ENCODE measurements at regions not wholly inside any gene's neighbourhood (a gene's known extent, or its start where the extent isn't known, plus 50 kb on each side); places are given as distances from the start of the nearest gene placed in this dataset.
A peak's percentile ranks its signal among the peaks of the same experiment; 100 is the strongest.

DNA sequence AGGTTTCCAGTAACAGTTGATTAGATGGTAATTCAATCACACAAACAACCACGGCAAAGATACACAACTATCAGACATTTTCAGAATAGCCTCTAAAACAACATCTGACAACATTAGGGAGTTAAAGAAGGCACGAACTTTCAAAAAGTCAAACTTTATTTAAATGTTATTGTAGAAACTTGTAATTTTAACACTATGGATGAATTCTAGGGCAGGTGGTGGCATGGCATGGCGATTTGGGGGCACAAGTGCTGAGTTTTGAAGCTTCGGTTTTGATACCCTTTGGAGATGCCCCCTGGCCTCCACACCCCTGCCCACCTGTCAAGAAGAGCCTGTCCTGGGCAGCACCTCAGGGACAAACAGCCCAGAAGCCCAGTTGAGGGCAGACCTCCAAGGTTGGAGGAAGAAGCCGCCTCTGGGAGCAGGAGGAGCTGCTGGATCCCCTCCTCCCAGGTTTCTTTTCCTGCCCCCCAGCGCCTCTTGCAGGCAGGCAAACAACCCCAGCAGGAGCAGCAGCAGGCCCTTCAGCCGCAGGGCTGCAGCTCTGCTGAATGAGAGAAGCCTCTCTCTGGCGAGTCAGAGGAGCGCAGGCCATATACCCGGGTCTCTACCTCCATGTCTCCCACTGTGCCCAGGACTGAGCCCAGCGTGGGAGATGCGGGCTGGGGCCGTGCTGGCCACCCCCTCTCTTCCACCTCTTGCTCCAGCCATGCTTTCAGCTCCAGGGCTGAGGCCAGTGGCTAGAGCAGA, 102.1 kb upstream of the IGLL5 start:
- H3K27ac ChIP-seq, result no peak overlapping the region
- no peaks in the 10 kb centered on the region for H3K36me3 ChIP-seq
- no peaks in the 10 kb centered on the region for H3K4me1 ChIP-seq
- peaks cover 0 to 18% of the 10 kb centered on the region in 2 donors for H3K27me3 ChIP-seq
- TF ChIP-seq CTCF (IDR thresholded peaks at IDR 0.05), result no peak
- H3K9me3 ChIP-seq, result no peaks in the 10 kb centered on the region
- no peak overlapping the region for H3K4me3 ChIP-seq
- intact Hi-C loops (cut with DNase I; ENCODE audit: low total_unique reads), result no loop called here
- no peak for DNase-seq

- H3K4me1 ChIP-seq, result no peaks in the 10 kb centered on the region
- H3K36me3 ChIP-seq, result no peaks in the 10 kb centered on the region
- DNase-seq, result no peak
- intact Hi-C loops (cut with DNase I; ENCODE audit: low total_unique reads), result no loop called here
- H3K4me3 ChIP-seq, result no peak overlapping the region
- H3K27me3 ChIP-seq, result peaks cover 0 to 20% of the 10 kb centered on the region in 2 donors
- H3K27ac ChIP-seq, result no peak overlapping the region
- no peaks in the 10 kb centered on the region for H3K9me3 ChIP-seq
- TF ChIP-seq CTCF (IDR thresholded peaks at IDR 0.05), result no peak
Measured at GRCh38 chr22:22786301-22787115, 101.1 kb upstream of the IGLL5 start.

DNA sequence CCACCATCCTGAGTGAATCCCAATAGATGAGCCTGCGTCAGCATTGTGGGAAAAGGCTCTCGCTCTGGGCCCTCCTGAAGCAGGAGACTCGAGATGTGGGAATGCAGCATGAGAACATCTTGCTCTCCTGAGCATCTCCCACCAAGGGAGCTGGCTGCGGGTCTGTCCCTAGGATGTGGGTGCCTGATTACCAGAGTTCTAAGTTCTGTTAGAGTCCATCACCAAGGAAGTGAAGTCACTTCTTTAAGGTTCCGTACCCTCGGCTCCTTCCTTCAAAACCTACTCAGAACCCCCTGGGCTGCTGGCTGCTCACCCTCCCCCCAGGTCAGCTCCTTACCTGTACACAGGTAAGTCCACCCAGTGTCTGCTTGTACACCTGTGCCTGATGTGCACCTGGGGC, 100.5 kb upstream of the IGLL5 start:
- Histone ChIP-seq H3K27me3 (peaks cover 0 to 21% of the 10 kb centered on the region in 2 donors), H3K36me3 (no peaks in the 10 kb centered on the region), H3K4me1 (no peaks in the 10 kb centered on the region), H3K9me3 (no peaks in the 10 kb centered on the region), H3K4me3 (no peak overlapping the region), H3K27ac (no peak overlapping the region)
- TF ChIP-seq CTCF (IDR thresholded peaks at IDR 0.05), result no peak
- intact Hi-C loops (cut with DNase I; ENCODE audit: low total_unique reads), result no loop called here
- no peak for DNase-seq

DNA sequence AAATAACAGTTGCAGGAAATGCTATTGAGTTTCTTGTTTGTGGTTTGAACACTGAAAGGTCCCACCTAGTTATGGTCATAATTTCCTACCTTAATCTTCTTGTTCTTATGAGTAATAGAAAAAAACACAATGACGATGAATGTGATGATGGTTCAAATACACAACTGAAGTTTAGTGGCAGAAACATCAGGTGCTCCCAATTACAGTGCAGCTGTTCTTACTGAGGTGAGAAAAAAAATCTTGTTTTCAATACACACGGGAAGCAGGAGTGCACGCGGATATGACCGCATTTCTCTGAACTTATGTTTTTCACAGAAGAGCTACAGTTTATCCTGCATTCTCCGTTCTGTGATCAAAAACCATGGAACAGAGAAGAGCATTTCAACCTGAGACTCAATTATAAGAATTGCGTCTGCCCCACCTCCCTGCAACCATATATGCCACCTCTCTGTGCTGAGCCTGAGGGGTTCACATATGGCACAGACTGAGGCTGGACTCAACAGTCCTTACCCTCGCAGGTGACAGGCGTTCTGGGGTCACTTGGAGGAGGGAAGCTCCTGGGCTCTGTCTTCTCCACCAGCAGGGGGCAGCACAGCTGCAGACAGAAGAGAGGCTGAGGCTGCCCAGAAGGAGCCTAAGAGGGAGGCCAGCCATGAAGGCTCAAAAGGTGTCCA, 99.7 kb upstream of the IGLL5 start:
- DNase-seq, result peak in 1 of 2 donors; percentile 47
- H3K4me3 ChIP-seq, result no peak overlapping the region
- peak; percentile 34 to 36 for TF ChIP-seq CTCF (IDR thresholded peaks at IDR 0.05)
- no peaks in the 10 kb centered on the region for H3K36me3 ChIP-seq
- intact Hi-C loops (cut with DNase I; ENCODE audit: low total_unique reads), result no loop called here
- no peak overlapping the region for H3K27ac ChIP-seq
- no peaks in the 10 kb centered on the region for H3K9me3 ChIP-seq
- H3K27me3 ChIP-seq, result peaks cover 0 to 25% of the 10 kb centered on the region in 2 donors
- H3K4me1 ChIP-seq, result no peaks in the 10 kb centered on the region

GRCh38 chr22:22788460-22789037, 99.1 kb upstream of the IGLL5 start:
- Histone ChIP-seq H3K27me3 (peaks cover 0 to 25% of the 10 kb centered on the region in 2 donors), H3K4me1 (no peaks in the 10 kb centered on the region), H3K36me3 (no peaks in the 10 kb centered on the region), H3K9me3 (no peaks in the 10 kb centered on the region), H3K27ac (no peak overlapping the region), H3K4me3 (no peak overlapping the region)
- intact Hi-C loops (cut with DNase I; ENCODE audit: low total_unique reads), result no loop called here
- no peak for DNase-seq
- no peak for TF ChIP-seq CTCF (IDR thresholded peaks at IDR 0.05)
